Panc1 (cell line): ENCODE measurements at regions not wholly inside any gene's neighbourhood (a gene's known extent, or its start where the extent isn't known, plus 50 kb on each side); places are given as distances from the start of the nearest gene placed in this dataset.

Source experiments
- ATAC-seq: fragments of 200-7000 bp; cut with Tn5 transposase; 2 replicates; pipeline ENCODE4 v1.9.1; 2020; ENCODE audit warnings: mild to moderate bottlenecking, moderate library complexity
- BruUV-seq: library from RNA; stranded (reverse); fragments of 400-500 nt; replicated peaks from 2 replicates; lab custom pipeline; 2021; lab: Mats Ljungman, UMichigan
- CTCF ChIA-PET: fragments of 300-600 bp; sonication (Branson Sonifier 250); formaldehyde crosslinking; loops from one replicate; lab custom pipeline; 2022; ENCODE audit warnings: antibody characterized with exemption; lab: Charles Lee
- POLR2A ChIA-PET: fragments of 300-600 bp; sonication (Branson Sonifier 250); formaldehyde crosslinking; loops from one replicate; lab custom pipeline; 2022; ENCODE audit warnings: antibody characterized with exemption; lab: Charles Lee
- DNase-seq: peaks from one replicate; pipeline ENCODE4 v3.0.0-alpha.2; 2010; ENCODE audit warnings: low read depth, low spot score
- H3K27ac ChIP-seq: 2 replicates; pipeline ENCODE4 v1.5.1; 2011; ENCODE audit warnings: mild to moderate bottlenecking, low read length, inconsistent platforms
- H3K27me3 ChIP-seq: fragments of 200-500 bp; sonication (Bioruptor generic); 2 replicates; pipeline ENCODE4 v1.6.0; 2014; ENCODE audit warnings: low read length, inconsistent platforms; ENCODE audit not compliant: control insufficient read depth, insufficient read depth
- H3K36me3 ChIP-seq: fragments of 200-500 bp; sonication (Bioruptor generic); 2 replicates; pipeline ENCODE4 v1.5.1; 2014; ENCODE audit warnings: inconsistent platforms, mild to moderate bottlenecking, low read length, moderate library complexity; ENCODE audit not compliant: control insufficient read depth, insufficient read depth
- H3K4me1 ChIP-seq: 2 replicates; pipeline ENCODE4 v1.5.1; 2011; ENCODE audit warnings: inconsistent platforms, mild to moderate bottlenecking, low read length, moderate library complexity; ENCODE audit not compliant: control insufficient read depth, insufficient read depth
- H3K4me3 ChIP-seq, 2 experiments: 2 replicates each; pipeline ENCODE4 v1.5.1; 2011 to 2012; ENCODE audit warnings: low read depth in 2 of 2, low read length in 2 of 2, mild to moderate bottlenecking in 2 of 2, inconsistent platforms in 1 of 2, moderate library complexity in 1 of 2
- H3K9me3 ChIP-seq: fragments of 200-500 bp; sonication (Bioruptor generic); 2 replicates; pipeline ENCODE4 v1.5.1; 2014; ENCODE audit warnings: low read depth, mild to moderate bottlenecking, inconsistent platforms, low read length, moderate library complexity; ENCODE audit not compliant: control insufficient read depth, insufficient read depth
- CTCF ChIP-seq: fragments of 450-650 bp; IDR thresholded peaks from 2 replicates; pipeline ENCODE4 v1.5.1; 2017; ENCODE audit warnings: mild to moderate bottlenecking
- POLR2AphosphoS5 ChIP-seq: IDR thresholded peaks from 2 replicates; pipeline ENCODE4 v1.6.1; 2012; ENCODE audit warnings: mild to moderate bottlenecking, low read depth, low read length, moderate library complexity
- REST ChIP-seq, 2 experiments: IDR thresholded peaks; 2 replicates each; pipeline ENCODE4 v1.6.1; 2011 to 2012; ENCODE audit warnings: low read depth in 2 of 2, control low read depth in 1 of 2, low read length in 1 of 2, mild to moderate bottlenecking in 1 of 2, moderate library complexity in 1 of 2; ENCODE audit not compliant: insufficient read depth in 1 of 2
- SIN3A ChIP-seq: IDR thresholded peaks from 2 replicates; pipeline ENCODE4 v1.6.1; 2012; ENCODE audit warnings: low read depth, mild to moderate bottlenecking, low read length, moderate library complexity, borderline replicate concordance; ENCODE audit not compliant: insufficient read depth
- TCF7L2 ChIP-seq: IDR thresholded peaks from 2 replicates; pipeline ENCODE4 v1.6.1; 2011; ENCODE audit warnings: mild to moderate bottlenecking, low read depth, low read length, inconsistent platforms
- in situ Hi-C: cut with HindIII; loops from 2 replicates; pipeline ENCODE4 v1.10.0; 2016; ENCODE audit warnings: low sequenced_read_pairs, low pct_unique_long_range_greater_than_20kb
- intact Hi-C: fragments of 100-400 bp; cut with micrococcal nuclease; formaldehyde crosslinking; loops from one replicate; pipeline ENCODE4 v1.10.0; 2022; ENCODE audit not compliant: unreplicated experiment

- DNase-seq = no peak
- CTCF ChIA-PET = no interaction called here
- intact Hi-C loops (no loop called here), in situ Hi-C loops (no loop called here)
- Histone ChIP-seq H3K4me3 (no peak overlapping the region), H3K36me3 (no peaks in the 10 kb centered on the region), H3K4me1 (no peaks in the 10 kb centered on the region), H3K27ac (no peak overlapping the region), H3K9me3 (no peaks in the 10 kb centered on the region), H3K27me3 (peaks cover 10% of the 10 kb centered on the region; the same call in 1 of the 2 replicates)
- no TSS peak for BruUV-seq
- TF ChIP-seq POLR2AphosphoS5 = no peak
- POLR2A ChIA-PET = no interaction called here
- no peak for ATAC-seq
These were observed 306.5 kb upstream of the TNRC6C start for GRCh38 chr17:77651988-77652387.

- ATAC-seq = no peak
- Histone ChIP-seq H3K27ac (no peak overlapping the region), H3K36me3 (no peaks in the 10 kb centered on the region), H3K4me3 (no peak overlapping the region), H3K9me3 (peaks cover 4% of the 10 kb centered on the region; the same call in 1 of the 2 replicates), H3K27me3 (peaks cover 25% of the 10 kb centered on the region; the same call in 1 of the 2 replicates), H3K4me1 (no peaks in the 10 kb centered on the region)
- POLR2A ChIA-PET = no interaction called here
- TF ChIP-seq POLR2AphosphoS5 (no peak), REST (IDR thresholded peaks at IDR 0.05; ENCODE audit: insufficient read depth in 1 of 2, low read depth in 2 of 2, low read length in 1 of 2) (no peak), SIN3A (no peak), CTCF (no peak), TCF7L2 (no peak)
- no TSS peak for BruUV-seq
- intact Hi-C loops (no loop called here), in situ Hi-C loops (no loop called here)
- no peak for DNase-seq
- CTCF ChIA-PET = interaction anchor here (0.6 kb wide), 1 partner anchor 735 kb away, joined by 4 read pairs; no protein-coding TSS in a partner anchor
These were observed 304.2 kb upstream of the TNRC6C start for GRCh38 chr17:77654296-77654695.

GRCh38 chr17:77654850-77655249, 303.7 kb upstream of the TNRC6C start:
- Histone ChIP-seq H3K4me3 (no peak overlapping the region), H3K9me3 (peaks cover 4% of the 10 kb centered on the region; the same call in 1 of the 2 replicates), H3K4me1 (no peaks in the 10 kb centered on the region), H3K27me3 (peaks cover 27% of the 10 kb centered on the region), H3K27ac (no peak overlapping the region), H3K36me3 (no peaks in the 10 kb centered on the region)
- intact Hi-C loops (no loop called here), in situ Hi-C loops (no loop called here)
- DNase-seq (no peak), ATAC-seq (no peak)
- no TSS peak for BruUV-seq
- ChIA-PET POLR2A (no interaction called here), CTCF (no interaction called here)
- no peak for TF ChIP-seq REST (IDR thresholded peaks at IDR 0.05; ENCODE audit: insufficient read depth in 1 of 2, low read depth in 2 of 2, low read length in 1 of 2)
